ENCODE measurements at regions not wholly inside any gene's neighbourhood (a gene's known extent, or its start where the extent isn't known, plus 50 kb on each side); places are given as distances from the start of the nearest gene placed in this dataset.

GRCh38 chr5:88480245-88480644, 211.6 kb upstream of the TMEM161B start:
- TF ChIP-seq CTCF (IDR thresholded peaks at IDR 0.05; ENCODE audit: control insufficient read depth, insufficient read depth, low read depth, low read length, missing control alignments) = no peak
- no peak for DNase-seq (ENCODE audit: low read depth)
- no peak overlapping the region for H3K4me3 ChIP-seq (ENCODE audit: control insufficient read depth, low read depth, low read length)

- no peak for DNase-seq (ENCODE audit: low read depth)
- no peak overlapping the region for H3K4me3 ChIP-seq (ENCODE audit: control insufficient read depth, low read depth, low read length)
- no peak for TF ChIP-seq CTCF (IDR thresholded peaks at IDR 0.05; ENCODE audit: control insufficient read depth, insufficient read depth, low read depth, low read length, missing control alignments)
Observed at GRCh38 chr5:88474574-88474973, 205.9 kb upstream of the TMEM161B start.

GRCh38 chr5:88470745-88471144, 202.1 kb upstream of the TMEM161B start:
- no peak for TF ChIP-seq CTCF (IDR thresholded peaks at IDR 0.05; ENCODE audit: control insufficient read depth, insufficient read depth, low read depth, low read length, missing control alignments)
- H3K4me3 ChIP-seq (ENCODE audit: control insufficient read depth, low read depth, low read length) = no peak overlapping the region

GRCh38 chr5:88459971-88460370, 191.3 kb upstream of the TMEM161B start:
- DNase-seq (ENCODE audit: low read depth) = no peak
- no peak for TF ChIP-seq CTCF (IDR thresholded peaks at IDR 0.05; ENCODE audit: control insufficient read depth, insufficient read depth, low read depth, low read length, missing control alignments)

More at GRCh38 chr5:88470745-88471144, 202.1 kb upstream of the TMEM161B start:
- DNase-seq (ENCODE audit: low read depth) = no peak

GRCh38 chr5:88452820-88453219, 184.2 kb upstream of the TMEM161B start:
- DNase-seq (ENCODE audit: low read depth) = no peak
- H3K4me3 ChIP-seq (ENCODE audit: control insufficient read depth, low read depth, low read length) = no peak overlapping the region
- TF ChIP-seq CTCF (IDR thresholded peaks at IDR 0.05; ENCODE audit: control insufficient read depth, insufficient read depth, low read depth, low read length, missing control alignments) = no peak

More at GRCh38 chr5:88459971-88460370, 191.3 kb upstream of the TMEM161B start:
- H3K4me3 ChIP-seq (ENCODE audit: control insufficient read depth, low read depth, low read length) = no peak overlapping the region

GRCh38 chr5:88450239-88450638, 181.6 kb upstream of the TMEM161B start:
- no peak overlapping the region for H3K4me3 ChIP-seq (ENCODE audit: control insufficient read depth, low read depth, low read length)
- no peak for DNase-seq (ENCODE audit: low read depth)
- TF ChIP-seq CTCF (IDR thresholded peaks at IDR 0.05; ENCODE audit: control insufficient read depth, insufficient read depth, low read depth, low read length, missing control alignments) = no peak

- DNase-seq (ENCODE audit: low read depth) = no peak
- H3K4me3 ChIP-seq (ENCODE audit: control insufficient read depth, low read depth, low read length) = no peak overlapping the region
Observed at GRCh38 chr5:88438006-88438405, 169.4 kb upstream of the TMEM161B start.

More at GRCh38 chr5:88438006-88438405, 169.4 kb upstream of the TMEM161B start:
- TF ChIP-seq CTCF (IDR thresholded peaks at IDR 0.05; ENCODE audit: control insufficient read depth, insufficient read depth, low read depth, low read length, missing control alignments) = no peak

Measured in AG09309 (cell line).